HL-60 (cell line): ENCODE measurements at regions not wholly inside any gene's neighbourhood (a gene's known extent, or its start where the extent isn't known, plus 50 kb on each side); places are given as distances from the start of the nearest gene placed in this dataset.

Experiments used
- DNase-seq, 2 experiments: peaks; one replicate each; pipeline ENCODE4 v3.0.0-alpha.2; 2010 to 2020; ENCODE audit warnings: low read depth in 1 of 2, low spot score in 1 of 2
- H3K27ac ChIP-seq: fragments of 250-450 bp; sonication (Bioruptor Pico); replicated peaks from 2 replicates; pipeline ENCODE4 v1.5.1; 2020; ENCODE audit warnings: mild to moderate bottlenecking, moderate library complexity
- H3K27me3 ChIP-seq: fragments of 250-450 bp; sonication (Bioruptor Pico); 2 replicates; pipeline ENCODE4 v1.5.1; 2021; ENCODE audit warnings: mild to moderate bottlenecking, moderate library complexity; ENCODE audit not compliant: insufficient read depth, poor library complexity, severe bottlenecking
- H3K4me3 ChIP-seq: replicated peaks from 2 replicates; pipeline ENCODE4 v1.5.1; 2011; ENCODE audit warnings: mild to moderate bottlenecking, control low read depth, low read length; ENCODE audit not compliant: insufficient read depth
- GABPA ChIP-seq: IDR thresholded peaks from 2 replicates; pipeline ENCODE4 v1.6.1; 2012; ENCODE audit warnings: low read depth
- POLR2AphosphoS5 ChIP-seq: IDR thresholded peaks from 2 replicates; pipeline ENCODE4 v1.6.1; 2012; ENCODE audit warnings: low read depth
- SPI1 ChIP-seq: IDR thresholded peaks from 2 replicates; pipeline ENCODE4 v1.6.1; 2012; ENCODE audit warnings: low read depth, mild to moderate bottlenecking, borderline replicate concordance
- TF ChIP-seq, protein P1 (sequence below): IDR thresholded peaks from 2 replicates; pipeline ENCODE4 v1.6.1; 2012; ENCODE audit warnings: low read depth; ENCODE audit not compliant: insufficient replicate concordance
- TF ChIP-seq, protein P2 (sequence below): IDR thresholded peaks from one replicate; pipeline ENCODE4 v1.5.1; 2011; ENCODE audit warnings: low read length, control low read depth, inconsistent platforms; ENCODE audit not compliant: insufficient read depth

DNA sequence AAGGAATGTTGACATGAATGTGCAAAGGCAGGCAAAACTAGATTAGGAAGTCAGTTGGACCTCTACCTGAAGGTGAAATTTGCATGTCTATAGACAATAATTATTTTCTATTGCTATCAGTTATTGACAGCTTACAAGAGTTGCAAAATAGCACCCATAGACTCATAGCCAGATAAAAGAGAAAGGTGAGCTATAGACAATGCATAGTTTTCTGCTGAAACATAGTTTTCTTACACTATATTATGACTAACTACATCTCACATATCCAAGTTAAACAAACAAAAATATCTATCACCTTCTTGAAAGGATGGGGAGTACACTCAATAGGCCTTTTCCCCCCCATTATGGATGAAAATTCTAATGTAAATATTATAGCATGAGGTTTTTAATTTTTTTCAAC, 305.0 kb downstream of the PTH2R start:
- DNase-seq, result no peak
- Histone ChIP-seq H3K4me3 (no peak overlapping the region), H3K27me3 (no peaks in the 10 kb centered on the region), H3K27ac (no peak overlapping the region)
- TF ChIP-seq, protein P1, sequence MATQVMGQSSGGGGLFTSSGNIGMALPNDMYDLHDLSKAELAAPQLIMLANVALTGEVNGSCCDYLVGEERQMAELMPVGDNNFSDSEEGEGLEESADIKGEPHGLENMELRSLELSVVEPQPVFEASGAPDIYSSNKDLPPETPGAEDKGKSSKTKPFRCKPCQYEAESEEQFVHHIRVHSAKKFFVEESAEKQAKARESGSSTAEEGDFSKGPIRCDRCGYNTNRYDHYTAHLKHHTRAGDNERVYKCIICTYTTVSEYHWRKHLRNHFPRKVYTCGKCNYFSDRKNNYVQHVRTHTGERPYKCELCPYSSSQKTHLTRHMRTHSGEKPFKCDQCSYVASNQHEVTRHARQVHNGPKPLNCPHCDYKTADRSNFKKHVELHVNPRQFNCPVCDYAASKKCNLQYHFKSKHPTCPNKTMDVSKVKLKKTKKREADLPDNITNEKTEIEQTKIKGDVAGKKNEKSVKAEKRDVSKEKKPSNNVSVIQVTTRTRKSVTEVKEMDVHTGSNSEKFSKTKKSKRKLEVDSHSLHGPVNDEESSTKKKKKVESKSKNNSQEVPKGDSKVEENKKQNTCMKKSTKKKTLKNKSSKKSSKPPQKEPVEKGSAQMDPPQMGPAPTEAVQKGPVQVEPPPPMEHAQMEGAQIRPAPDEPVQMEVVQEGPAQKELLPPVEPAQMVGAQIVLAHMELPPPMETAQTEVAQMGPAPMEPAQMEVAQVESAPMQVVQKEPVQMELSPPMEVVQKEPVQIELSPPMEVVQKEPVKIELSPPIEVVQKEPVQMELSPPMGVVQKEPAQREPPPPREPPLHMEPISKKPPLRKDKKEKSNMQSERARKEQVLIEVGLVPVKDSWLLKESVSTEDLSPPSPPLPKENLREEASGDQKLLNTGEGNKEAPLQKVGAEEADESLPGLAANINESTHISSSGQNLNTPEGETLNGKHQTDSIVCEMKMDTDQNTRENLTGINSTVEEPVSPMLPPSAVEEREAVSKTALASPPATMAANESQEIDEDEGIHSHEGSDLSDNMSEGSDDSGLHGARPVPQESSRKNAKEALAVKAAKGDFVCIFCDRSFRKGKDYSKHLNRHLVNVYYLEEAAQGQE, result no peak
- TF ChIP-seq SPI1, result no peak
- no peak for TF ChIP-seq POLR2AphosphoS5
- TF ChIP-seq GABPA, result no peak
- TF ChIP-seq, protein P2, sequence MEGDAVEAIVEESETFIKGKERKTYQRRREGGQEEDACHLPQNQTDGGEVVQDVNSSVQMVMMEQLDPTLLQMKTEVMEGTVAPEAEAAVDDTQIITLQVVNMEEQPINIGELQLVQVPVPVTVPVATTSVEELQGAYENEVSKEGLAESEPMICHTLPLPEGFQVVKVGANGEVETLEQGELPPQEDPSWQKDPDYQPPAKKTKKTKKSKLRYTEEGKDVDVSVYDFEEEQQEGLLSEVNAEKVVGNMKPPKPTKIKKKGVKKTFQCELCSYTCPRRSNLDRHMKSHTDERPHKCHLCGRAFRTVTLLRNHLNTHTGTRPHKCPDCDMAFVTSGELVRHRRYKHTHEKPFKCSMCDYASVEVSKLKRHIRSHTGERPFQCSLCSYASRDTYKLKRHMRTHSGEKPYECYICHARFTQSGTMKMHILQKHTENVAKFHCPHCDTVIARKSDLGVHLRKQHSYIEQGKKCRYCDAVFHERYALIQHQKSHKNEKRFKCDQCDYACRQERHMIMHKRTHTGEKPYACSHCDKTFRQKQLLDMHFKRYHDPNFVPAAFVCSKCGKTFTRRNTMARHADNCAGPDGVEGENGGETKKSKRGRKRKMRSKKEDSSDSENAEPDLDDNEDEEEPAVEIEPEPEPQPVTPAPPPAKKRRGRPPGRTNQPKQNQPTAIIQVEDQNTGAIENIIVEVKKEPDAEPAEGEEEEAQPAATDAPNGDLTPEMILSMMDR, result no peak

DNA sequence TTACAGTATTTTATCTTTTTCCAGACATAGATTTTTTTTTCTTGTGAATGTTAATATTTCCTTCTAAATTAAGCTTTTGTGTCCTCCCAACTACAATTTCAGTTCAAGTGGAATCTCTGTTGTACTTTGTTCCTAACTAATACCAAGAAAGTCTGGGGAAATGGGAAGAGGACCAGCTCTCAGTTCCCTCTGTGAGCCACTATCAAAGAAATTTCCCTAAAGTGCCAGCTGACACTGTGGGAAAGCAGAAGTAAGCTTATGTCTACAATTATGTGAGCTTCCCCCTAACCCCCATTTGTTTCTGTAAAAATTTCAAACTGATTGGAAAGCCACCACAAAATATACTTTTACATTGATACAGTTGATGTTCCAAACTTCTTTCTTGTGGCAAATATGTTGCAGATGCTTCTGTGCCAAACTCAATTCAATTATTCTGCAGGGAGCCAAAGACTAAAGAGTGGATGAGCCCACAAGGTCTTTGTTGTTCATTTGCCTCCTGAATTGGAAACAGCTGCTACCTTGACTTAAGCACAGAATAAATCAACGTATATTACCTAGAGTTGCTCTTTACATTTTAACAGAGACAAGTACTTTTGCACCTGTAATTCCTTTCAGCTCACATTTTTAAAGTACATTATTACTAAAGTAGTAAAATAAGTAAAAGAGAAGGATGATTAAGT, 306.6 kb downstream of the PTH2R start:
- Histone ChIP-seq H3K4me3 (no peak overlapping the region), H3K27ac (no peak overlapping the region), H3K27me3 (no peaks in the 10 kb centered on the region)
- no peak for DNase-seq
- TF ChIP-seq POLR2AphosphoS5 (no peak), GABPA (no peak), SPI1 (no peak)
- TF ChIP-seq, protein P1, result no peak
- TF ChIP-seq, protein P2, result no peak

DNA sequence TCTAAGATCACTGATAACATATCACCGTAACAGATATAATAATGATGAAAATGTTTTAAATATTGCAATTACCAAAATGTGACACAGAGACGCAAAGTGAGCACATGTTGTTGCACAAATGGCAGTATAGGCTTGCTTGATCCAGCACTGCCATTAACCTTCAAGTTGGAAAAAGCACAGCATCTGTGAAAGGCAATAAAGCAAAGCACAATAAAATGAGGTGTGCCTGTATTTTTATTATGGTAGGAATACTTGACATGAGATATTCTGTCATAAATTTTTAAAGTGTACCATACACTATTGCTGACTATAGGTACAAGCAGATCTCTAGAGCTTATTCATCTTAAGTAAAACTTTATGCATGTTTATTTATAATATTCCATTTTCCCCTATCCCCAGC, 312.2 kb downstream of the PTH2R start:
- DNase-seq, result no peak
- no peaks in the 10 kb centered on the region for H3K27me3 ChIP-seq
- no peak overlapping the region for H3K27ac ChIP-seq
- TF ChIP-seq, protein P2, result no peak
- no peak for TF ChIP-seq GABPA
- TF ChIP-seq, protein P1, result no peak
- TF ChIP-seq POLR2AphosphoS5, result no peak
- no peak for TF ChIP-seq SPI1
- H3K4me3 ChIP-seq, result no peak overlapping the region
